ENCODE measurements at regions not wholly inside any gene's neighbourhood (a gene's known extent, or its start where the extent isn't known, plus 50 kb on each side); places are given as distances from the start of the nearest gene placed in this dataset.

DNA sequence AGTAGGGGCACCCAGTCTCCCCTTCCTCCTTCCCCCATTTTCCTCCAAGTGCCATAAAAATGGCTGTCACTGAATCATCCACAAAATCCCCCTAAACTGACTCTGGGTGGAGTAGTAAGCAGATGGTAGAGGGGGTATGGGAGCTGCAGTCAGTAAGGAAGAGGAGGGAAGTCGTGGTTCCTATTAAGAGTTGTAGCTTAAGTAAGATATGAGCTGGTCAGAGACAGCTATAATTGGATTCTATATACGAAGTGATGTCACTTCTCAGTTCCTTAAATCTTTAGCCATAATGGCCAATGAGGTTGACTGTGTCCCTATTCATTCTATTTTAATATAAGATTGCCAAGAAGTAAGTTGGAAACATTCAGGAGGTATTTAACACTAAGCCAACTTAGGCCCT is 131.7 kb downstream of the SLC16A9 start:
- Histone ChIP-seq H3K4me3 (ENCODE audit: low read length) (no peak overlapping the region), H3K27ac (ENCODE audit: low read length) (no peak overlapping the region), H3K27me3 (ENCODE audit: low read length) (no peaks in the 10 kb centered on the region), H3K9me3 (ENCODE audit: low read length) (no peaks in the 10 kb centered on the region), H3K4me2 (ENCODE audit: low read length) (no peak overlapping the region), H3K4me1 (ENCODE audit: insufficient read depth, low read length) (peaks cover 21% of the 10 kb centered on the region), H3K9ac (ENCODE audit: low read length) (no peak overlapping the region), H3K9me2 (replicated peaks; ENCODE audit: low read length) (no peaks in the 10 kb centered on the region), H3F3A (ENCODE audit: low read length, unreplicated experiment) (peaks cover 5% of the 10 kb centered on the region), H3K79me2 (ENCODE audit: low read length) (no peaks in the 10 kb centered on the region), H4K20me1 (ENCODE audit: low read length) (no peaks in the 10 kb centered on the region), H3K36me3 (ENCODE audit: low read depth, low read length) (no peaks in the 10 kb centered on the region), H2AFZ (ENCODE audit: low read length) (no peak overlapping the region)
- intact Hi-C loops (cut with micrococcal nuclease) = no loop called here
- no peak for TF ChIP-seq EZH2 (IDR thresholded peaks at IDR 0.05; ENCODE audit: low read length, unreplicated experiment)
- TF ChIP-seq, protein P1, sequence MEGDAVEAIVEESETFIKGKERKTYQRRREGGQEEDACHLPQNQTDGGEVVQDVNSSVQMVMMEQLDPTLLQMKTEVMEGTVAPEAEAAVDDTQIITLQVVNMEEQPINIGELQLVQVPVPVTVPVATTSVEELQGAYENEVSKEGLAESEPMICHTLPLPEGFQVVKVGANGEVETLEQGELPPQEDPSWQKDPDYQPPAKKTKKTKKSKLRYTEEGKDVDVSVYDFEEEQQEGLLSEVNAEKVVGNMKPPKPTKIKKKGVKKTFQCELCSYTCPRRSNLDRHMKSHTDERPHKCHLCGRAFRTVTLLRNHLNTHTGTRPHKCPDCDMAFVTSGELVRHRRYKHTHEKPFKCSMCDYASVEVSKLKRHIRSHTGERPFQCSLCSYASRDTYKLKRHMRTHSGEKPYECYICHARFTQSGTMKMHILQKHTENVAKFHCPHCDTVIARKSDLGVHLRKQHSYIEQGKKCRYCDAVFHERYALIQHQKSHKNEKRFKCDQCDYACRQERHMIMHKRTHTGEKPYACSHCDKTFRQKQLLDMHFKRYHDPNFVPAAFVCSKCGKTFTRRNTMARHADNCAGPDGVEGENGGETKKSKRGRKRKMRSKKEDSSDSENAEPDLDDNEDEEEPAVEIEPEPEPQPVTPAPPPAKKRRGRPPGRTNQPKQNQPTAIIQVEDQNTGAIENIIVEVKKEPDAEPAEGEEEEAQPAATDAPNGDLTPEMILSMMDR (conservative IDR thresholded peaks at IDR 0.05; ENCODE audit: low read depth, low read length) = no peak
- TF ChIP-seq EZH2phosphoT487 (IDR thresholded peaks at IDR 0.05; ENCODE audit: borderline replicate concordance, low read length) = no peak
- no TSS peak for BruUV-seq (replicated peaks)
- no peak for ATAC-seq
- POLR2A ChIA-PET (ENCODE audit: unreplicated experiment) = no interaction called here
- DNase-seq = no peak
- CTCF ChIA-PET = no interaction called here

DNA sequence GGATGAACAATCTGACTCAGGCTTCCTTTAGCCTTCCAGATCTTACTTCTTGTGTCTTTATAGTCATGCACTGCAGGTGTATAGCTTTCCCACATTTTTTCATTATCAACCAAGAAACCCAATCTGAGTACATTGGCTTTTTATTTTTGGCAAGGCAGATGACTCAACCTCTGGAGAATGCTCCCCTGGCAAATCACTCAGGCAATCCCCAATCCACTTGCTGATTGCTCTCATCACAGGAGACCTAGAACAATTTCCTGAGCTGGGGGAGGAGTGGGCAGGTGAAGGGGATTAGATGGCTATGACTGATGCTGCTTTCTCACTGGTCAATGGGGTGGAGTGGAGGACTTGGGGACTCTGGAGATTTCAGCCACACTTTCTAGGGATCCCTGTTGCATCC is 134.4 kb downstream of the SLC16A9 start:
- no TSS peak for BruUV-seq (replicated peaks)
- H3K36me3 ChIP-seq (ENCODE audit: low read depth, low read length) = no peaks in the 10 kb centered on the region
- peaks cover 5% of the 10 kb centered on the region for H3F3A ChIP-seq (ENCODE audit: low read length, unreplicated experiment)
- H3K79me2 ChIP-seq (ENCODE audit: low read length) = no peaks in the 10 kb centered on the region
- TF ChIP-seq EZH2 (IDR thresholded peaks at IDR 0.05; ENCODE audit: low read length, unreplicated experiment) (no peak), EZH2phosphoT487 (IDR thresholded peaks at IDR 0.05; ENCODE audit: borderline replicate concordance, low read length) (no peak)
- TF ChIP-seq, protein P1 (conservative IDR thresholded peaks at IDR 0.05; ENCODE audit: low read depth, low read length) = no peak
- H3K9me3 ChIP-seq (ENCODE audit: low read length) = no peaks in the 10 kb centered on the region
- no peak overlapping the region for H3K4me3 ChIP-seq (ENCODE audit: low read length)
- DNase-seq = peak; percentile 98
- H4K20me1 ChIP-seq (ENCODE audit: low read length) = no peaks in the 10 kb centered on the region
- ChIA-PET CTCF (no interaction called here), POLR2A (ENCODE audit: unreplicated experiment) (no interaction called here)
- H3K27ac ChIP-seq (ENCODE audit: low read length) = peak overlapping the region; percentile 66
- no peaks in the 10 kb centered on the region for H3K27me3 ChIP-seq (ENCODE audit: low read length)
- intact Hi-C loops (cut with micrococcal nuclease) = loop anchor here (2.0 kb wide), 1 partner anchor 66 kb away; no protein-coding TSS in a partner anchor
- no peak overlapping the region; the same call in 1 of the 2 replicates for H3K9ac ChIP-seq (ENCODE audit: low read length)
- peak; percentile 92 for ATAC-seq
- no peaks in the 10 kb centered on the region for H3K9me2 ChIP-seq (replicated peaks; ENCODE audit: low read length)
- H2AFZ ChIP-seq (ENCODE audit: low read length) = no peak overlapping the region
- no peak overlapping the region for H3K4me2 ChIP-seq (ENCODE audit: low read length)
- H3K4me1 ChIP-seq (ENCODE audit: insufficient read depth, low read length) = peaks cover 21% of the 10 kb centered on the region

DNA sequence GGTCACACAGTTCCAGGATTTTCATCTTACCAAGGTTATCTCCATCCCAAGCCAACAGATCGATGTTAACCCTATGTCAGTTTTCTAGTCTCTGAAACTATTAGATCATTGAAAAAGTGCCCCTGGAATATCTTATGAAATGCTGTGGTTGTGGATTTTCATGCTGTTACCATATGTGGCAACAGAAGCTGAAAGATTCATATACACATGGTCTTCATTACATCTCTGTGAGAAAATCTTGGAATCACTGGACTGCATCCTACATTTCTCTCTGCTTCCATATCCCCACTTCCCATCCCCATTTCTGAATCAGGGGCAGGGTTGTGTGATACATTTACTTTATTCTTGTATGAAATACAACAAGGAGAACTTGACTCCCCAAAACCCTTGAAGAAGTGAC is 146.1 kb downstream of the SLC16A9 start:
- Histone ChIP-seq H3K27ac (ENCODE audit: low read length) (no peak overlapping the region), H4K20me1 (ENCODE audit: low read length) (no peaks in the 10 kb centered on the region)
- CTCF ChIA-PET = no interaction called here

More for the DNA sequence above, 146.1 kb downstream of the SLC16A9 start:
- ATAC-seq (no peak), DNase-seq (no peak)
- no peak overlapping the region for H3K9ac ChIP-seq (ENCODE audit: low read length)
- no peaks in the 10 kb centered on the region for H3K79me2 ChIP-seq (ENCODE audit: low read length)
- H3K9me2 ChIP-seq (replicated peaks; ENCODE audit: low read length) = no peaks in the 10 kb centered on the region
- no peak overlapping the region for H3K4me3 ChIP-seq (ENCODE audit: low read length)
- BruUV-seq (replicated peaks) = no TSS peak
- POLR2A ChIA-PET (ENCODE audit: unreplicated experiment) = no interaction called here
- no peak overlapping the region for H2AFZ ChIP-seq (ENCODE audit: low read length)
- no peak for TF ChIP-seq EZH2phosphoT487 (IDR thresholded peaks at IDR 0.05; ENCODE audit: borderline replicate concordance, low read length)
- no peaks in the 10 kb centered on the region for H3K27me3 ChIP-seq (ENCODE audit: low read length)
- no peaks in the 10 kb centered on the region for H3K36me3 ChIP-seq (ENCODE audit: low read depth, low read length)
- H3F3A ChIP-seq (ENCODE audit: low read length, unreplicated experiment) = no peaks in the 10 kb centered on the region
- intact Hi-C loops (cut with micrococcal nuclease) = no loop called here
- no peak overlapping the region for H3K4me2 ChIP-seq (ENCODE audit: low read length)
- no peaks in the 10 kb centered on the region for H3K9me3 ChIP-seq (ENCODE audit: low read length)
- 0 out of 2 replicates have a peak, but pooled peaks cover 6% of the 10 kb centered on the region for H3K4me1 ChIP-seq (ENCODE audit: insufficient read depth, low read length)
